Liver (tissue), 8 donors: ENCODE measurements at regions not wholly inside any gene's neighbourhood (a gene's known extent, or its start where the extent isn't known, plus 50 kb on each side); places are given as distances from the start of the nearest gene placed in this dataset.
A peak's percentile ranks its signal among the peaks of the same experiment; 100 is the strongest.

Experiments used
- DNase-seq: peaks from one replicate; pipeline ENCODE4 v3.0.0-alpha.2; 2017; ENCODE audit warnings: low spot score
- H3K27ac ChIP-seq, 2 donors: one replicate each; pipeline ENCODE4 v1.7.0; 2013; ENCODE audit warnings: inconsistent platforms in 2 of 2, low read length in 2 of 2, control low read depth in 1 of 2, low read depth in 1 of 2, mild to moderate bottlenecking in 1 of 2
- H3K27me3 ChIP-seq, 4 donors: one replicate each; pipeline versions ENCODE4 v1.6.1 to v1.7.0; 2013; ENCODE audit warnings: low read length in 3 of 4, inconsistent platforms in 1 of 4, mild to moderate bottlenecking in 1 of 4, moderate library complexity in 1 of 4; ENCODE audit not compliant: control insufficient read depth in 4 of 4, insufficient read depth in 4 of 4
- H3K36me3 ChIP-seq, 4 donors: one replicate each; pipeline versions ENCODE4 v1.6.1 to v1.7.0; 2013; ENCODE audit warnings: low read length in 3 of 4, mild to moderate bottlenecking in 3 of 4, low read depth in 1 of 4, moderate library complexity in 1 of 4; ENCODE audit not compliant: control insufficient read depth in 4 of 4, insufficient read depth in 3 of 4
- H3K4me1 ChIP-seq, 4 donors: one replicate each; pipeline versions ENCODE4 v1.6.1 to v1.7.0; 2013; ENCODE audit warnings: low read length in 3 of 4, mild to moderate bottlenecking in 3 of 4, moderate library complexity in 1 of 4; ENCODE audit not compliant: control insufficient read depth in 4 of 4, insufficient read depth in 4 of 4
- H3K4me3 ChIP-seq, 3 donors: one replicate each; pipeline versions ENCODE4 v1.6.1 to v1.7.0; 2013; ENCODE audit warnings: low read length in 3 of 3, control low read depth in 1 of 3, low read depth in 1 of 3, mild to moderate bottlenecking in 1 of 3
- H3K9ac ChIP-seq, 2 donors: one replicate each; pipeline ENCODE4 v1.7.0; 2013; ENCODE audit warnings: low read length in 2 of 2, mild to moderate bottlenecking in 2 of 2, moderate library complexity in 2 of 2, control low read depth in 1 of 2, low read depth in 1 of 2
- H3K9me3 ChIP-seq, 4 donors: one replicate each; pipeline versions ENCODE4 v1.6.1 to v1.7.0; 2013; ENCODE audit warnings: low read length in 3 of 4; ENCODE audit not compliant: control insufficient read depth in 4 of 4
- ATF3 ChIP-seq: IDR thresholded peaks from 2 replicates; pipeline ENCODE4 v1.6.1; 2016; ENCODE audit warnings: antibody characterized with exemption
- CTCF ChIP-seq: fragments of 150-350 bp; IDR thresholded peaks from 2 replicates; pipeline ENCODE4 v1.5.1; 2017; ENCODE audit warnings: improper control_type of control experiment, low read depth, low read length; ENCODE audit not compliant: missing input control
- FOXA1 ChIP-seq: IDR thresholded peaks from 2 replicates; pipeline ENCODE4 v1.6.1; 2016; ENCODE audit warnings: antibody characterized with exemption
- GABPA ChIP-seq, 2 donors: IDR thresholded peaks in 1 of 2; conservative IDR thresholded peaks in 1 of 2; 2 replicates each; pipeline ENCODE4 v1.6.1; 2016; ENCODE audit warnings: antibody characterized with exemption in 2 of 2, mild to moderate bottlenecking in 1 of 2, moderate library complexity in 1 of 2
- HNF4A ChIP-seq, 2 donors: conservative IDR thresholded peaks; 2 replicates each; pipeline ENCODE4 v1.6.1; 2016; ENCODE audit warnings: antibody characterized with exemption in 2 of 2, mild to moderate bottlenecking in 2 of 2
- HNF4G ChIP-seq: IDR thresholded peaks from 2 replicates; pipeline ENCODE4 v1.6.1; 2016; ENCODE audit warnings: antibody characterized with exemption
- JUND ChIP-seq, 2 donors: IDR thresholded peaks; 2 replicates each; pipeline ENCODE4 v1.6.1; 2016; ENCODE audit warnings: antibody characterized with exemption in 2 of 2
- RXRA ChIP-seq, 2 donors: IDR thresholded peaks; 2 replicates each; pipeline ENCODE4 v1.6.1; 2017 to 2018; ENCODE audit warnings: antibody characterized with exemption in 2 of 2, mild to moderate bottlenecking in 1 of 2
- TAF1 ChIP-seq: conservative IDR thresholded peaks from 2 replicates; pipeline ENCODE4 v1.6.1; 2016; ENCODE audit warnings: antibody characterized with exemption, mild to moderate bottlenecking
- WGBS: extraction: QIAGEN DNeasy Blood & Tissue Kit; methylation state at CpG from one replicate; pipeline ENCODE4 v1.1.7; 2013; 5-methylcytosine and 5-hydroxymethylcytosine counted together
- donor health status: healthy.
- donor health status: healthy.
- donor health status: healthy.
- donor health status: healthy.
- donor health status: healthy.

DNA sequence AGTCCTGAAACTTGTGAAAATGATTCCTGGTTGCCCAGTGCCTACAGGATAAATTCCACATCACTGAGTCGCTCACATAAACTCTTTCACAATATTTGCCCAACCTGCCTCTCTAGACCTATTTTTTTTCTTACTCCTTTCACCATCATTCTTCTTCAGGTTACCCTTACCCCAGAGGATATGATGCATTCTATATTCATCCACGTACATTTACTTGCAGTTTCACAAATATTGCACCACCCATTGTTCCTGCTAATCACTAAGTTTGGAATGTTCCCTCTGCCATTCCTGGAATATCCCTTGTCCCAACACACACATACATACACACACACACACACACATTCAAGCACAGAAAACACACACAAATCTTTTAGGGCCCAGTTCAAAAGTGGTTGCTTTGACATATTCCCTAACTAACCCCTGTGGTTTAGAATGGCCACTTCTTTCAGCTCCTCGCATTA is 379.5 kb downstream of the ETS1 start:
- H3K27me3 ChIP-seq, result no peaks in the 10 kb centered on the region
- H3K27ac ChIP-seq, result no peak overlapping the region
- peaks cover 0 to 5% (median 0%) of the 10 kb centered on the region in 4 donors for H3K4me1 ChIP-seq
- 61% methylated on average over 3 of the region's 3 CpGs for WGBS
- no peak overlapping the region for H3K9ac ChIP-seq
- H3K36me3 ChIP-seq, result no peaks in the 10 kb centered on the region
- TF ChIP-seq HNF4A (conservative IDR thresholded peaks at IDR 0.05) (peak in 1 of 2 donors; percentile 36), FOXA1 (no peak), JUND (IDR thresholded peaks at IDR 0.05) (peak in 1 of 2 donors; percentile 15), RXRA (IDR thresholded peaks at IDR 0.05) (peak in 1 of 2 donors; percentile 18)
- H3K9me3 ChIP-seq, result no peaks in the 10 kb centered on the region
- no peak for DNase-seq
- no peak overlapping the region for H3K4me3 ChIP-seq

- no peak for TF ChIP-seq CTCF
- H3K9me3 ChIP-seq, result no peaks in the 10 kb centered on the region
- H3K27ac ChIP-seq, result no peak overlapping the region
- H3K9ac ChIP-seq, result no peak overlapping the region
- no peaks in the 10 kb centered on the region for H3K36me3 ChIP-seq
- H3K27me3 ChIP-seq, result no peaks in the 10 kb centered on the region
- peaks cover 0 to 5% (median 0%) of the 10 kb centered on the region in 4 donors for H3K4me1 ChIP-seq
- H3K4me3 ChIP-seq, result no peak overlapping the region
- DNase-seq, result no peak
These were observed 380.9 kb downstream of the ETS1 start for GRCh38 chr11:128206461-128206860.

GRCh38 chr11:128205796-128206195 is 381.6 kb downstream of the ETS1 start:
- Histone ChIP-seq H3K4me3 (no peak overlapping the region), H3K27me3 (no peaks in the 10 kb centered on the region), H3K36me3 (no peaks in the 10 kb centered on the region), H3K9ac (no peak overlapping the region), H3K4me1 (peaks cover 0 to 5% (median 0%) of the 10 kb centered on the region in 4 donors), H3K9me3 (no peaks in the 10 kb centered on the region), H3K27ac (no peak overlapping the region)
- no peak for DNase-seq
- TF ChIP-seq FOXA1, result no peak
- TF ChIP-seq GABPA (IDR thresholded peaks at IDR 0.05 in 1 of 2, conservative IDR thresholded peaks at IDR 0.05 in 1 of 2), result no peak
- no peak for TF ChIP-seq RXRA (IDR thresholded peaks at IDR 0.05)

- Histone ChIP-seq H3K27me3 (no peaks in the 10 kb centered on the region), H3K9ac (no peak overlapping the region), H3K4me3 (no peak overlapping the region), H3K27ac (no peak overlapping the region), H3K4me1 (peaks cover 0 to 3% (median 0%) of the 10 kb centered on the region in 4 donors), H3K9me3 (no peaks in the 10 kb centered on the region), H3K36me3 (no peaks in the 10 kb centered on the region)
- WGBS, result 86% methylated on average over 3 of the region's 3 CpGs
- DNase-seq, result no peak
- no peak for TF ChIP-seq CTCF
- TF ChIP-seq ATF3, result no peak
- no peak for TF ChIP-seq JUND (IDR thresholded peaks at IDR 0.05)
- no peak for TF ChIP-seq HNF4A (conservative IDR thresholded peaks at IDR 0.05)
- no peak for TF ChIP-seq HNF4G
- no peak for TF ChIP-seq TAF1
These were observed 382.5 kb downstream of the ETS1 start for GRCh38 chr11:128204898-128205297.
